GM12801 (cell line): ENCODE measurements at regions not wholly inside any gene's neighbourhood (a gene's known extent, or its start where the extent isn't known, plus 50 kb on each side); places are given as distances from the start of the nearest gene placed in this dataset.

Experiments used
- CTCF ChIP-seq: IDR thresholded peaks from one replicate; pipeline ENCODE4 v1.5.1; 2011; ENCODE audit warnings: control low read depth; ENCODE audit not compliant: insufficient read length; ENCODE audit errors: extremely low read depth

GRCh38 chr6:12530345-12530744 is 186.2 kb upstream of the PHACTR1 start:
- no peak for TF ChIP-seq CTCF

DNA sequence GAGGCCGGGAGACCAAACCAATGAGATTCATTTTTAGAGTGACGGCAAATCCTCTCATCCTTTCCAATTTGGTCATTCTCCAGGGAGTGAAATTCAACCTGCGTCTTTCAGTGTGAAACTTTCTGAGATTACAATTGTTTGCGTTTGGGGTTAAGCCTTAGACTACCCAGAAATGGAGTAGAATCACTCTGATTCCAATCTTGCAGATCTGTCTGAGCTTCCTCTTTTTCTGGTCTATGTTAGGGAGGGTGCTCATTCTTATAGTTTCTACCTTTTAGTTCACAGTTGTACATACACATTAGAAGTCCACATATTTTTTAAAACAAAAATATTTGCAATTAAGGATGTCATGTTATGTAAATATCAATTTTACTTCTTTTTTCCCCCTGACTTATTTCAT is 183.0 kb upstream of the PHACTR1 start:
- TF ChIP-seq CTCF = no peak

DNA sequence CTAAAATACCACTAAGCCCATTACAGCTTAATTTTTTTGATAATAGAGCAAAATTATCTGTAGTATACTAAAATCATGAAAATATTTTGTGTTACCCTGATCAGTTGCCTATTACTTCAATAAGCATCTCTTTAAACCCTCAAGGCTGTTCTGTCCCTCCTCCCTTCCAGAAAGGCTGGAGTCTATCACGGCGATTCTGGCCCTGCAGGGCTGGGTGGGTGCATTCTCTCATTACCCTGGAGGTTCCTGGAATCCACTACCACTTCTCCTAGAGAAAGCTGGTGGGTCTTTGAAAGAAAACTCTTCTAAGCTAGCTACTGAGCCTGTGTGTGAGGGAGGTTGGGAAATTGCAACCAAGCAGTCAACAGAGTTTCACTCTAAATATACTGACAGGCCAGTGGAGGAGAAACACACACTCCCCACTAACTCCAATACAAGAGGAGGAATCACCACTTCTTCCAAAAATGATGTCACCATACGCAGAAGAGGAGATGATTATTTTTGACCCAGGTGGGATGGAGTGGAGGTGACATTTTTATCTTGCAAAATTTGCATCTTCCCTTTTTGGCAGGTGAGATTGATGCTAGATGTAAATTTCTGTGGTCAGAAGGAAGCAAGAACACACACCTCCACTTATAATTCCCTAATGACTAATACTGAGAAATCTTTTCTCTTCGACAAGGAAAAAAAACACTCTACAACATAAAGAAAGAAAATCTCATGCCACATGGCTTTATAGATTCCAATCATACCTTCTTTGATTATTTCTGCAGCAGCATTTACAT is 182.3 kb upstream of the PHACTR1 start:
- TF ChIP-seq CTCF = no peak

DNA sequence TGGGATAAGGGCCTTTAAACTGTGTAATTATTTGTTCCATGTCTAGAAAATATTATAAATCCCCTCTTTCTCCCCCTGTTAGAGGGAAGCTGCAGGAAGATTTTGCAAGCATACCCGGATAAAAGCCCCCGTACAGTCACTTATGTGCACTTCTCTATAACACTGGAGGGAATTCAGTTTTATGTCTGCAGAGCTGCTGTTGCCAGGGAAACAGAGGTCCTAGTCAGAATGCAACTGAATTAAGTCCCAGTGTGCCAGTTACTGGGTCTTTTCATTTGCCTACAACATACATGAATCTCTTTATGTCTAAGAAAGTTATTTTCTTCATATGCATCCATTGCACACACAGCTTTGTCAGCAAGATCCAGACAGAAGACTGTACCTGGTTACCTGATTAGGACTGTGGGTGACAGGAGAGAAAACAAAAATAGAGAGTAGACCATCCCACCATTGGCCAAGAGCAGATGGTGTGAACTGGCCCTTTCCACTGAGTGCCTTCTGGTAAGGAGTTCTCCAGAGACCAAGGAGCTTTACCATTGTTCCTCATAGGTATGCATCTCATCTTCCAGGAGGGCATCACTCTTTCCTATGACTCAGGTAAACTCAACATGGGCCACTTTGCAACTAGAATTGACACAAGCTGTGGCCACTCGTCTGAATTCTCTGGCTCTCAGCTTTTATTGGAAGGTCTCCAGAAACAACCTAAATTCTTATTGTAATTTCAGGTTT is 180.8 kb upstream of the PHACTR1 start:
- TF ChIP-seq CTCF = no peak

GRCh38 chr6:12536416-12536815 is 180.2 kb upstream of the PHACTR1 start:
- no peak for TF ChIP-seq CTCF

GRCh38 chr6:12537389-12537788 is 179.2 kb upstream of the PHACTR1 start:
- TF ChIP-seq CTCF = no peak

DNA sequence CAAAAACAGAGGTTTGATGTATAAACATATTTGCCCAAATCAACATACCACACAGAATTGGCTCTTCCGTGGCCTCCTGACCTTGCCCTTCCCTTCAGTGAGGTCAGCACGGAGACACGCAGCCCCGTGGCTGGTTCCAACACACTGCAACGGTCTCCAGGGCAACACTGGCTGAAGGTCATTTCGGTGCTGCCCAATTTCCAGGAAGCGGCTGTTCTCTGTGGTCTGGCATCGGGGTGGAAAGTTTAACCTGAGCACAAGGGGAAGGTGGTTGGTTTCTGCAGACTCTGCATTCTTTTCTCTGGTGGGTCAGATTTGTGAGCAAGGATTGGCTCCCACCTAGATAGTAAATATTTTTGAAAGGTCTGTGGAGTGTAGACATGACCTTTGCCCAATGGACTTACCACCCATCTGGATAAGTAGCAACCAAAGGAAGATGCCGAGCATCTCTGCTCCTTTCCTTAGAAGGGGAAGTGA is 177.6 kb upstream of the PHACTR1 start:
- TF ChIP-seq CTCF = no peak
